MM.1S (cell line): ENCODE measurements at regions not wholly inside any gene's neighbourhood (a gene's known extent, or its start where the extent isn't known, plus 50 kb on each side); places are given as distances from the start of the nearest gene placed in this dataset.

Experiments used
- CTCF ChIP-seq: fragments of 300-600 bp; sonication (generic); IDR thresholded peaks from 2 replicates; pipeline ENCODE4 v1.5.1; 2016; ENCODE audit warnings: antibody characterized with exemption, low read length, mixed read lengths
- EZH2 ChIP-seq: fragments of 300-600 bp; sonication (generic); optimal IDR thresholded peaks from 2 replicates; pipeline ENCODE3; 2017; ENCODE audit warnings: low read depth, mild to moderate bottlenecking, antibody characterized with exemption, low read length, mixed read lengths
- EZH2phosphoT487 ChIP-seq: fragments of 300-600 bp; sonication (generic); IDR thresholded peaks from 2 replicates; pipeline ENCODE4 v1.6.1; 2018; ENCODE audit warnings: antibody characterized with exemption, low read length

GRCh38 chr6:122154912-122155575 is 244.4 kb upstream of the HSF2 start:
- TF ChIP-seq CTCF (peak; percentile 5; the same call in 1 of the 2 replicates), EZH2 (no peak), EZH2phosphoT487 (no peak)
